HFFc6 (cell line): ENCODE measurements at regions not wholly inside any gene's neighbourhood (a gene's known extent, or its start where the extent isn't known, plus 50 kb on each side); places are given as distances from the start of the nearest gene placed in this dataset.

Experiments
- DNase-seq: peaks from one replicate; pipeline ENCODE4 v3.0.0-alpha.2; 2018
- H3K27ac Mint-ChIP-seq: 2 replicates; pipeline ENCODE4 v1.8.0; 2020; ENCODE audit warnings: mild to moderate bottlenecking, mixed read lengths
- H3K27me3 Mint-ChIP-seq: 2 replicates; pipeline ENCODE4 v1.8.0; 2021; ENCODE audit warnings: mild to moderate bottlenecking, moderate library complexity, mixed read lengths; ENCODE audit not compliant: insufficient read depth
- H3K36me3 Mint-ChIP-seq: 2 replicates; pipeline ENCODE4 v1.8.0; 2021; ENCODE audit warnings: low read depth, mixed read lengths
- H3K4me1 Mint-ChIP-seq: 2 replicates; pipeline ENCODE4 v1.8.0; 2020; ENCODE audit warnings: low read depth, mixed read lengths
- H3K4me3 Mint-ChIP-seq: 2 replicates; pipeline ENCODE4 v1.8.0; 2020; ENCODE audit warnings: mild to moderate bottlenecking, moderate library complexity, mixed read lengths
- H3K9me3 Mint-ChIP-seq: 2 replicates; pipeline ENCODE4 v1.8.0; 2020; ENCODE audit warnings: mild to moderate bottlenecking, mixed read lengths
- TF ChIP-seq, protein P1 (sequence below): fragments of 200-600 bp; sonication (generic); IDR thresholded peaks from 2 replicates; pipeline ENCODE4 v1.5.0; 2021; ENCODE audit warnings: antibody characterized with exemption, mild to moderate bottlenecking

DNA sequence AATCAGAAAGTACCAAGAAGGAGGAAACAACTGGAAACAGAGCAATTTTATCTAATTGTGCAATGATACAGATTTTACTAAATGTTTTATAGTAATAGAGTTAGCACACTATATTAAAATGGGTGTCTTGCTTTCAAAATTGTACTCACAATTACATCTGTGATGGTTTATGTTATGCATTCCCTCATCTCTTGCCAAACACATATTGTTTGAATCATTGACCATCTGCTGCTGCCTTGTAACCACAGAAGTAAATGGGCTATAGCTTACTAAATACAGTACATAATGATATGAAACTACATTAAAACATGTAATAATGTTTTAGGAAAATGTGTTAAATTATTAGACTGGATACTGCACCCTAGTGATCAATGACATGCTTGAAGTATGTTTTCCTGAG, 158.1 kb downstream of the SLC25A46 start:
- Mint-ChIP-seq H3K4me3 (no peak overlapping the region), H3K9me3 (no peaks in the 10 kb centered on the region), H3K27me3 (peaks cover 5% of the 10 kb centered on the region), H3K4me1 (peaks cover 36% of the 10 kb centered on the region), H3K36me3 (peaks cover 5% of the 10 kb centered on the region; the same call in 1 of the 2 replicates), H3K27ac (no peak overlapping the region)
- TF ChIP-seq, protein P1, sequence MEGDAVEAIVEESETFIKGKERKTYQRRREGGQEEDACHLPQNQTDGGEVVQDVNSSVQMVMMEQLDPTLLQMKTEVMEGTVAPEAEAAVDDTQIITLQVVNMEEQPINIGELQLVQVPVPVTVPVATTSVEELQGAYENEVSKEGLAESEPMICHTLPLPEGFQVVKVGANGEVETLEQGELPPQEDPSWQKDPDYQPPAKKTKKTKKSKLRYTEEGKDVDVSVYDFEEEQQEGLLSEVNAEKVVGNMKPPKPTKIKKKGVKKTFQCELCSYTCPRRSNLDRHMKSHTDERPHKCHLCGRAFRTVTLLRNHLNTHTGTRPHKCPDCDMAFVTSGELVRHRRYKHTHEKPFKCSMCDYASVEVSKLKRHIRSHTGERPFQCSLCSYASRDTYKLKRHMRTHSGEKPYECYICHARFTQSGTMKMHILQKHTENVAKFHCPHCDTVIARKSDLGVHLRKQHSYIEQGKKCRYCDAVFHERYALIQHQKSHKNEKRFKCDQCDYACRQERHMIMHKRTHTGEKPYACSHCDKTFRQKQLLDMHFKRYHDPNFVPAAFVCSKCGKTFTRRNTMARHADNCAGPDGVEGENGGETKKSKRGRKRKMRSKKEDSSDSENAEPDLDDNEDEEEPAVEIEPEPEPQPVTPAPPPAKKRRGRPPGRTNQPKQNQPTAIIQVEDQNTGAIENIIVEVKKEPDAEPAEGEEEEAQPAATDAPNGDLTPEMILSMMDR = no peak
- DNase-seq = no peak

GRCh38 chr5:110899566-110900412, 161.0 kb downstream of the SLC25A46 start:
- peak overlapping the region; percentile 49 for H3K27ac Mint-ChIP-seq
- peaks cover 39% of the 10 kb centered on the region for H3K4me1 Mint-ChIP-seq
- H3K4me3 Mint-ChIP-seq = peak overlapping the region; percentile 10
- TF ChIP-seq, protein P1 = no peak
- H3K9me3 Mint-ChIP-seq = no peaks in the 10 kb centered on the region
- no peaks in the 10 kb centered on the region for H3K36me3 Mint-ChIP-seq
- peaks cover 5% of the 10 kb centered on the region for H3K27me3 Mint-ChIP-seq
- DNase-seq = peak; percentile 65

DNA sequence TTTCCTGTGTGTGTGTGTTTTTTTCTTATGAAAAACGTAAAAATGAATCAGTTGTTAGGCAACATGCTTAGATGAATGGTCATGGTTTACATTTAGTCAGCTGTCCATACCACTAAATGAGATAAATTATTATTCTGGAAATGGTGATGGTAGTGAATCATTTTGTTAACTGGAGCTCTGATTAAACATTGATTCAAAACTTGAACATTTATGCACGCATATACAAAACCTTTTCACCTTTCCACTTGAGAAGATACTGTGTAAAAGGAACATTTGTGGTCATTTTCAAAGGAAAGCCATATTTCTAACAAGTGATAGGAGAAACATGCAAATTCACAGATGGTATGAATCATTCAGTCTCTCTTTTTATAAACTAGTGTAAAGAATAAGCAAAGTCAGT, 162.0 kb downstream of the SLC25A46 start:
- peak; percentile 80 for DNase-seq
- Mint-ChIP-seq H3K36me3 (no peaks in the 10 kb centered on the region), H3K4me3 (no peak overlapping the region), H3K9me3 (no peaks in the 10 kb centered on the region), H3K27me3 (peaks cover 3% of the 10 kb centered on the region; the same call in 1 of the 2 replicates), H3K27ac (peak overlapping the region; percentile 50), H3K4me1 (peaks cover 39% of the 10 kb centered on the region)
- TF ChIP-seq, protein P1 = no peak

DNA sequence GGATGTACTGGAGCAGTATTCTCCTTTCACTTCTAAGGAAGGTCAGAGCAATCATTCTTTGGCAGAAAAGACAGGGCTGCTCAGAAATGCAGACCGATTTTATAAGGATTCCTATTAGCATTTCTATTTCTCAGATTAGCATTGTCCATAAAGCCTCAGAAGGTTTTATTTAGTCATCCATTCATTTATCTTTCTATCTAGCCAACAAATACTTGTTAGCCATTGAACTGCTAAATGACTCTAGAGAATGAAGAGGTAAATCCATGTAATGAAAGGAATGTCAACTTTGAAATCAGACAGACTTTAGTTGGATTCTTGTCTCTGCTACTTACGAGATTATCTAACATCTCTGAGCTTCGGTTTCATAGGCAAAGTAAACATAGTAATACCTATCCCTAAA, 165.2 kb downstream of the SLC25A46 start:
- no peak overlapping the region for H3K4me3 Mint-ChIP-seq
- no peak for DNase-seq
- no peak overlapping the region for H3K27ac Mint-ChIP-seq
- H3K27me3 Mint-ChIP-seq = peaks cover 4% of the 10 kb centered on the region
- 0 out of 2 replicates have a peak, but pooled peaks cover 7% of the 10 kb centered on the region for H3K36me3 Mint-ChIP-seq
- TF ChIP-seq, protein P1 = no peak
- H3K4me1 Mint-ChIP-seq = peaks cover 30% of the 10 kb centered on the region
- peaks cover 13% of the 10 kb centered on the region for H3K9me3 Mint-ChIP-seq

- DNase-seq = no peak
- TF ChIP-seq, protein P1 = no peak
- H3K27ac Mint-ChIP-seq = no peak overlapping the region
- H3K36me3 Mint-ChIP-seq = 0 out of 2 replicates have a peak, but pooled peaks cover 7% of the 10 kb centered on the region
- peaks cover 17% of the 10 kb centered on the region for H3K4me1 Mint-ChIP-seq
- H3K4me3 Mint-ChIP-seq = no peak overlapping the region
- peaks cover 13% of the 10 kb centered on the region for H3K9me3 Mint-ChIP-seq
- peaks cover 4% of the 10 kb centered on the region for H3K27me3 Mint-ChIP-seq
Measured at GRCh38 chr5:110908848-110909247, 162.7 kb upstream of the TSLP start.
